ENCODE measurements at regions not wholly inside any gene's neighbourhood (a gene's known extent, or its start where the extent isn't known, plus 50 kb on each side); places are given as distances from the start of the nearest gene placed in this dataset.

GRCh38 chr18:34280653-34281052 is 55.9 kb upstream of the NOL4 start:
- no peak for TF ChIP-seq EZH2 (IDR thresholded peaks at IDR 0.05; ENCODE audit: insufficient read depth, poor library complexity, severe bottlenecking)
- no peak for TF ChIP-seq EZH2phosphoT487 (IDR thresholded peaks at IDR 0.05; ENCODE audit: insufficient read depth, low read depth)
